Retinal pigment epithelial cell (primary cell): ENCODE measurements at regions not wholly inside any gene's neighbourhood (a gene's known extent, or its start where the extent isn't known, plus 50 kb on each side); places are given as distances from the start of the nearest gene placed in this dataset.

ENCODE experiments used
- DNase-seq: peaks from one replicate; pipeline ENCODE4 v3.0.0-alpha.2; 2010; ENCODE audit warnings: low read depth
- H3K4me3 ChIP-seq: 2 replicates; pipeline ENCODE4 v1.5.1; 2011; ENCODE audit warnings: mild to moderate bottlenecking, low read length, control low read depth, moderate library complexity
- TF ChIP-seq, protein P1 (sequence below): conservative IDR thresholded peaks from 2 replicates; pipeline ENCODE4 v1.5.1; 2011; ENCODE audit warnings: low read depth, low read length, control low read depth, inconsistent platforms

DNA sequence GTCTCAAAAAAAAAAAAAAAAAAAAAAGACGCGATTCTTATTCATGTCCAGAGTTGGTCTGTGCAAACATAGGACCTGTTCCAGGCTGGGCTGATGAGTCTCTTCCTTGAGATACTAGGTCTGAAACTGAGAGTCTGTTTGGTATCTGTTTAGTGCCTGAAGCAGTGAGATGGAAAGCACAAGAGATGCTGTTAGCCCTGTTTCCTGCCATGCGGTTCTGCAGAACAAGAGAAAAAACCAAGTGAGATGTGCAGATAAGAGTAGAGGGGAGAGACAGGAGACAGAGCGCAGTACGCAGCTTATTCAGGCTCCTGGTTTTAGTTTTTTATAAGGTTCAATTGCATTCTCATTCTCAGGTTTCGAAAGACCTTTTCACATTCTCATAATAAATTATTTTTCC, 85.8 kb upstream of the PRKCQ start:
- DNase-seq: no peak
- no peak overlapping the region for H3K4me3 ChIP-seq
- TF ChIP-seq, protein P1, sequence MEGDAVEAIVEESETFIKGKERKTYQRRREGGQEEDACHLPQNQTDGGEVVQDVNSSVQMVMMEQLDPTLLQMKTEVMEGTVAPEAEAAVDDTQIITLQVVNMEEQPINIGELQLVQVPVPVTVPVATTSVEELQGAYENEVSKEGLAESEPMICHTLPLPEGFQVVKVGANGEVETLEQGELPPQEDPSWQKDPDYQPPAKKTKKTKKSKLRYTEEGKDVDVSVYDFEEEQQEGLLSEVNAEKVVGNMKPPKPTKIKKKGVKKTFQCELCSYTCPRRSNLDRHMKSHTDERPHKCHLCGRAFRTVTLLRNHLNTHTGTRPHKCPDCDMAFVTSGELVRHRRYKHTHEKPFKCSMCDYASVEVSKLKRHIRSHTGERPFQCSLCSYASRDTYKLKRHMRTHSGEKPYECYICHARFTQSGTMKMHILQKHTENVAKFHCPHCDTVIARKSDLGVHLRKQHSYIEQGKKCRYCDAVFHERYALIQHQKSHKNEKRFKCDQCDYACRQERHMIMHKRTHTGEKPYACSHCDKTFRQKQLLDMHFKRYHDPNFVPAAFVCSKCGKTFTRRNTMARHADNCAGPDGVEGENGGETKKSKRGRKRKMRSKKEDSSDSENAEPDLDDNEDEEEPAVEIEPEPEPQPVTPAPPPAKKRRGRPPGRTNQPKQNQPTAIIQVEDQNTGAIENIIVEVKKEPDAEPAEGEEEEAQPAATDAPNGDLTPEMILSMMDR: no peak

DNA sequence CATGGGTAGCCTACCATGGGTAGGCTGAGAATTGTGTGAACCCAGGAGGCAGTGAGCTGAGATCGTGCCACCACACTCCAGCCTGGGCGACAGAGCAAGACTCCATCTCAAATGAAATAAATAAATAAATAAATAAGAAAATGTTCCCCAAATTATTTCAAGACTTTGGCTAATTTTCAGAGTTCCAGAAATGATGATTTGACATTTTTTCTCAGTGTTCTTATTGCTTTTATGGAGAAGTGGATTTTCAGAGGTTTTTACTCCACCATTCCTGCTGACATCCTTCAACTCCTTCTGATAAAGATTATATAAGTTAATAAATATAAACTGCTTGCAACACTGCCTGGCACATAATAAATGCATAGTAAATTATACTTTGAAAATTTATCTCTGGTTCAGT, 80.4 kb upstream of the PRKCQ start:
- no peak for DNase-seq
- H3K4me3 ChIP-seq: no peak overlapping the region
- TF ChIP-seq, protein P1: no peak

DNA sequence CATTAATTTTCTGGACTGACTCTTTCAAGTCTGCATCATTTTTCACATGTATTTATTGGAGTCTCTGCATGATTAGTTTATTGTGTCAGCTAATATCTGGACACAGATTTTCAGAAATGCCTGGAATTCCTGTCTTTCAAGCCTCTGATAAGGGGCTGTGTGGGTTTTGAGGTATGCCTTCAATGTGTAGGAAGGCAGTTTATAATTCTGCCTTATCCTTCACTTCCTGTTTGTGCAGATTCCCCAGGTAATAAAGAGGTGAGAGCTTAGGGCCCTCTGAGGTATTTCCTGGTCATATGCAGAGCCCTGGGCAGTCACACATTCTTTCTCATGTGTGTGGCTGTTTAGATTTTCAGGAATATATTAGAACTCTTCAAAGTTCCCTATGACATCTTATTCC, 79.4 kb upstream of the PRKCQ start:
- peak; percentile 63 for DNase-seq
- TF ChIP-seq, protein P1: no peak
- no peak overlapping the region for H3K4me3 ChIP-seq

DNA sequence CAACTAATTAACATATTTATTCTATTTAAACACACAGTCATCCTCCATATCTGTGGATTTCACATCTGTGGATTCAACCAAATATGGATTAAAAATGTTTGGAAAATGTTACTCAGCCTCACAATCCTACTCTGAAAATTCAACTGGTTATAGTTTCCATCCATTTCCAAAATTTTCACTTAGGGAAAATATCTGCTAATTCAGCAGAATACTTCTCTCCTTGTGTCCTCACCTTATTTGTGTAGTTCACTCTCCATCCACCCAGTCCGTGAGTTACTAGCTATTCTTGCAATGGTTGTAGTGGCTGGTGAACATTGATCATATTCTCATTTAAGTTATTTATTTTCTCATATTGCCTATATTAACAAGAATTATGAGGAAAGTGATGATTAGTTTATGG, 77.6 kb upstream of the PRKCQ start:
- DNase-seq: no peak
- TF ChIP-seq, protein P1: no peak
- no peak overlapping the region for H3K4me3 ChIP-seq

DNA sequence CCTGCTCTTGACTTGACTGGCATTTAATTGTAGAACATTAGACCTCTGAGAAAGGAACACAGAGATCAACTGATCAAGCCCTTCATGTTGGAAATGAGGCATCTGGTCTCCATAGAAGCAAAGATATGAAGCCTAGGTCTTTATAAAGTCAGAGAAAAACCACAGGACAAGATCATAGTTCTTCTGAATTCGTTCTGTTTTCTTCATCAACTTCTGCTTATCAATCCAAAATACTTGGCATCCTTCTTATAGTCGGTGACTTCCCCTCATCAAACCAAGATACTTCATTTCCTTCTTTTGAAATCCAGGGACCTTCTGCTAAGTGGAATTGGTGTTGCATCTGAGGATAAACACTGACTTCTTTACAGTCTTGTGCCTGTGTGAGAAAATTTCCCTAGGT, 77.1 kb upstream of the PRKCQ start:
- no peak overlapping the region for H3K4me3 ChIP-seq
- TF ChIP-seq, protein P1: no peak
- no peak for DNase-seq

DNA sequence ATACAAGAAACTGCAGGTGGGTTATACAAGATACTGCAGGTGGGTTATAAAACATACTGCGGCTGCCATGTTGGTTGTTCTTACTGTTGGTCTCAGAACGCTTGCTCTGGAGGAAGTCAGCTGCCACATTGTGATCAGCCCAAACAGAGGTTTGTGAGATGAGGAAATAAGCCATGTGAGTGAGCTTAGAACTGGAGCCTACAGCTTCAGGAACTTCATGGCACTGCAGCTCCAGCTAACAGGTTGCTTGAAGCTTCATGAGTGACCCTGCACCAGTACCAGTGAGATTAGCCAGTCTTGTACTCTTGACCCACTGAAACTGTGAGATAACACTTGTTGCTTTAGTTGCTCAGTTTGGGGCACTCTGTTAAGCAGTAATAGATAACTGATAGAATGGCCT, 74.5 kb upstream of the PRKCQ start:
- H3K4me3 ChIP-seq: no peak overlapping the region
- TF ChIP-seq, protein P1: no peak
- DNase-seq: no peak

DNA sequence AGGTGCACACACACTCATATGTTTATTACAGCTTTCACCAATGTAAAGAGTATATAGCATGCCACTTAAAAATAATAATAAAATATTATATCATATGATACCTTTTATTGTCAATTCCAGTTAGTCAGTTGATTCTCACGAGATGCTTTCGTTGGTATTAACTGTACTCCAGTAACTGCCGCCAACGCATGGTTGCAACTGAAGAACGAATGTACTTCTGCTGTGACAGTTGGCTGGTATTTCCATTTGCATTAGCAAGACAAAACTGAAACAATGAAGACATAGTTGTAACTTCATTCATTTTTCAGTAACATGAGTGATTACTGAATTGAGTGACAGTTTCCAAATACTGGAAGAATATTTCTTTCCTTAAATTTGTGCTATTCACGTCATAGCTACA, 70.5 kb upstream of the PRKCQ start:
- H3K4me3 ChIP-seq: no peak overlapping the region
- DNase-seq: no peak
- TF ChIP-seq, protein P1: no peak
